ENCODE measurements at regions not wholly inside any gene's neighbourhood (a gene's known extent, or its start where the extent isn't known, plus 50 kb on each side); places are given as distances from the start of the nearest gene placed in this dataset.

DNA sequence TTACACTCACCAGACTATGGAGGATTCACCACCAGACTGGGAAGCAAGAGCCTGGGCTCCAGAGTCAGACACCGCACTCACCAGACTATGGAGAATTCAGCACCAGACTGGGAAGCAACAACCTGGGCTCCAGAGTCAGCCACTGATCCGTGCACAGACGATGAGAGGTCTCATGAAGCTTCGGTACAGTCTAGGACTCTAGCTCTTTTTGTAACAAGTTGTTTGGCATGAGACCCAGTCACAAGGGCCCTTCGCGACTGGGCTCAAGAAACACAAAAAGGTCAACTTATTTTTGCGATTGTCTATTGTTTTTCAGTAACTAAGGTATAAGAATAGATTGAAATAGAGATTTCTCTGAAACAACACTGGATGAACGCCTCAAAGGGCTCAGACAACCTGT lies 192.7 kb upstream of the ADAMTSL1 start:
- Histone ChIP-seq H2AK5ac (ENCODE audit: insufficient read length, low read length) (no peak overlapping the region), H3K27me3 (ENCODE audit: insufficient read depth, low read length) (no peaks in the 10 kb centered on the region), H3K9me3 (ENCODE audit: control insufficient read depth, low read depth, low read length) (no peaks in the 10 kb centered on the region), H3T11ph (ENCODE audit: low read length) (no peak overlapping the region), H2AFZ (ENCODE audit: low read length) (no peak overlapping the region), H2BK15ac (ENCODE audit: low read depth, low read length) (no peak overlapping the region), H3K79me2 (ENCODE audit: insufficient read depth, low read length) (no peaks in the 10 kb centered on the region), H2BK120ac (ENCODE audit: low read depth, low read length, poor library complexity, severe bottlenecking) (no peak overlapping the region), H4K20me1 (ENCODE audit: control insufficient read depth, insufficient read depth, insufficient read length) (no peaks in the 10 kb centered on the region), H4K8ac (replicated peaks; ENCODE audit: insufficient read length, low read depth, low read length) (no peak overlapping the region), H2BK20ac (ENCODE audit: low read depth, low read length, poor library complexity, severe bottlenecking) (no peak overlapping the region), H3K9ac (ENCODE audit: extremely low read depth, insufficient read length, low read length) (no peak overlapping the region), H3K23ac (ENCODE audit: insufficient read length, low read depth, low read length) (no peak overlapping the region), H3K4ac (ENCODE audit: low read depth, low read length) (no peak overlapping the region), H3K79me1 (ENCODE audit: insufficient read depth, low read depth, low read length, poor library complexity, severe bottlenecking) (no peaks in the 10 kb centered on the region), H3K23me2 (ENCODE audit: insufficient read length, low read depth, low read length, poor library complexity, severe bottlenecking) (no peaks in the 10 kb centered on the region), H3K4me2 (ENCODE audit: insufficient read depth, insufficient read length, low read length) (no peak overlapping the region), H4K91ac (ENCODE audit: insufficient read length, low read depth, low read length) (no peak overlapping the region), H3K4me1 (ENCODE audit: insufficient read depth, low read length) (no peaks in the 10 kb centered on the region), H2BK5ac (ENCODE audit: insufficient read length, low read length) (no peak overlapping the region), H4K5ac (ENCODE audit: insufficient read length, low read depth, low read length) (no peak overlapping the region), H3K18ac (ENCODE audit: insufficient read length, low read depth, low read length) (no peak overlapping the region), H3K14ac (ENCODE audit: insufficient read depth, low read length) (no peak overlapping the region), H2BK12ac (ENCODE audit: insufficient read length, low read depth, low read length) (no peak overlapping the region), H3K56ac (ENCODE audit: insufficient read length, low read depth, low read length) (no peak overlapping the region), H3K27ac (ENCODE audit: insufficient read length, low read depth, low read length) (no peak overlapping the region)
- Mint-ChIP-seq H3K4me1 (peaks cover 8% of the 10 kb centered on the region in 2 experiments), H3K27ac (no peak overlapping the region), H3K27me3 (ENCODE audit: low read depth) (no peaks in the 10 kb centered on the region; the same call in 1 of the 2 replicates), H3K4me3 (no peak overlapping the region), H3K9me3 (peaks cover 10 to 11% of the 10 kb centered on the region in 2 experiments), H3K36me3 (ENCODE audit: insufficient read depth in 1 of 3, low read depth in 3 of 3) (peaks cover 0 to 9% (median 5%) of the 10 kb centered on the region in 3 experiments; a peak in 4 of 7 replicates)
- WGBS (ENCODE audit: extremely low coverage, insufficient read length, low lambda C conversion rate), result no CpG with 5 or more reads among the region's 8 CpGs
- no peak for DNase-seq
- TF ChIP-seq, protein P1, sequence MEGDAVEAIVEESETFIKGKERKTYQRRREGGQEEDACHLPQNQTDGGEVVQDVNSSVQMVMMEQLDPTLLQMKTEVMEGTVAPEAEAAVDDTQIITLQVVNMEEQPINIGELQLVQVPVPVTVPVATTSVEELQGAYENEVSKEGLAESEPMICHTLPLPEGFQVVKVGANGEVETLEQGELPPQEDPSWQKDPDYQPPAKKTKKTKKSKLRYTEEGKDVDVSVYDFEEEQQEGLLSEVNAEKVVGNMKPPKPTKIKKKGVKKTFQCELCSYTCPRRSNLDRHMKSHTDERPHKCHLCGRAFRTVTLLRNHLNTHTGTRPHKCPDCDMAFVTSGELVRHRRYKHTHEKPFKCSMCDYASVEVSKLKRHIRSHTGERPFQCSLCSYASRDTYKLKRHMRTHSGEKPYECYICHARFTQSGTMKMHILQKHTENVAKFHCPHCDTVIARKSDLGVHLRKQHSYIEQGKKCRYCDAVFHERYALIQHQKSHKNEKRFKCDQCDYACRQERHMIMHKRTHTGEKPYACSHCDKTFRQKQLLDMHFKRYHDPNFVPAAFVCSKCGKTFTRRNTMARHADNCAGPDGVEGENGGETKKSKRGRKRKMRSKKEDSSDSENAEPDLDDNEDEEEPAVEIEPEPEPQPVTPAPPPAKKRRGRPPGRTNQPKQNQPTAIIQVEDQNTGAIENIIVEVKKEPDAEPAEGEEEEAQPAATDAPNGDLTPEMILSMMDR (conservative IDR thresholded peaks at IDR 0.05), result no peak
